ENCODE measurements at regions not wholly inside any gene's neighbourhood (a gene's known extent, or its start where the extent isn't known, plus 50 kb on each side); places are given as distances from the start of the nearest gene placed in this dataset.

GRCh38 chr11:109590782-109591181, 168.8 kb downstream of the C11orf87 start:
- H3K27ac ChIP-seq: no peak overlapping the region
- no peaks in the 10 kb centered on the region for H3K36me3 ChIP-seq
- H3K27me3 ChIP-seq (replicated peaks in 1 of 7): no peaks in the 10 kb centered on the region
- H3K9me3 ChIP-seq: no peaks in the 10 kb centered on the region
- no peaks in the 10 kb centered on the region for H3K4me1 ChIP-seq
- intact Hi-C loops (cut with DNase I; ENCODE audit: low total_unique reads): no loop called here
- H3K4me3 ChIP-seq: no peak overlapping the region
- no peak for DNase-seq
- no peak for TF ChIP-seq POLR2AphosphoS5 (IDR thresholded peaks at IDR 0.05)
- TF ChIP-seq POLR2A (IDR thresholded peaks at IDR 0.05): no peak
- TF ChIP-seq, protein P1, sequence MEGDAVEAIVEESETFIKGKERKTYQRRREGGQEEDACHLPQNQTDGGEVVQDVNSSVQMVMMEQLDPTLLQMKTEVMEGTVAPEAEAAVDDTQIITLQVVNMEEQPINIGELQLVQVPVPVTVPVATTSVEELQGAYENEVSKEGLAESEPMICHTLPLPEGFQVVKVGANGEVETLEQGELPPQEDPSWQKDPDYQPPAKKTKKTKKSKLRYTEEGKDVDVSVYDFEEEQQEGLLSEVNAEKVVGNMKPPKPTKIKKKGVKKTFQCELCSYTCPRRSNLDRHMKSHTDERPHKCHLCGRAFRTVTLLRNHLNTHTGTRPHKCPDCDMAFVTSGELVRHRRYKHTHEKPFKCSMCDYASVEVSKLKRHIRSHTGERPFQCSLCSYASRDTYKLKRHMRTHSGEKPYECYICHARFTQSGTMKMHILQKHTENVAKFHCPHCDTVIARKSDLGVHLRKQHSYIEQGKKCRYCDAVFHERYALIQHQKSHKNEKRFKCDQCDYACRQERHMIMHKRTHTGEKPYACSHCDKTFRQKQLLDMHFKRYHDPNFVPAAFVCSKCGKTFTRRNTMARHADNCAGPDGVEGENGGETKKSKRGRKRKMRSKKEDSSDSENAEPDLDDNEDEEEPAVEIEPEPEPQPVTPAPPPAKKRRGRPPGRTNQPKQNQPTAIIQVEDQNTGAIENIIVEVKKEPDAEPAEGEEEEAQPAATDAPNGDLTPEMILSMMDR (IDR thresholded peaks at IDR 0.05 in 8 of 11, conservative IDR thresholded peaks at IDR 0.05 in 3 of 11): no peak

DNA sequence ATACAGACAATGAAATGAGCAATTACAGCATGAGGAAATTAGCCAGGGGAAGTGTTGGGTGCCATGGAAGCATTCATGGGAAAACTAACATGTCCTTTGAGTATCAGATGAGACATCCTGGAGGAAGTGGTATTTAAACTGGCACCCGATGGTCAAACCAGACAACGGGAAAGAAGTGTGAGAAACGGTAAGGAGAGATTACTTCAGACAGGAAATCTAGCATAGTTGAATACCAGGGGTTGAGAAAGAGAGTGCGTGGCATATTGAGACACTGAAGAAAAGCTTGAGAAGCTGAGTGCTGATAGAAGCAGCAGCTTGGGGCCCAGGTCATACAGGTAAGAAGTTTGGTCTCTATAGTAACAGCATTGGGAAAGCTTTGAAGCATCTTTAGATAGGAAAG, 175.3 kb downstream of the C11orf87 start:
- Histone ChIP-seq H3K9me3 (no peaks in the 10 kb centered on the region), H3K27me3 (replicated peaks in 1 of 7) (no peaks in the 10 kb centered on the region), H3K36me3 (no peaks in the 10 kb centered on the region), H3K4me3 (no peak overlapping the region), H3K27ac (no peak overlapping the region), H3K4me1 (no peaks in the 10 kb centered on the region)
- intact Hi-C loops (cut with DNase I; ENCODE audit: low total_unique reads): no loop called here
- WGBS, 5 donors: 51 to 77% (median 60%) methylated on average over 4 of the region's 4 CpGs
- DNase-seq: no peak
- TF ChIP-seq POLR2A (IDR thresholded peaks at IDR 0.05) (no peak), POLR2AphosphoS5 (IDR thresholded peaks at IDR 0.05) (no peak)
- TF ChIP-seq, protein P1 (IDR thresholded peaks at IDR 0.05 in 8 of 11, conservative IDR thresholded peaks at IDR 0.05 in 3 of 11): no peak

- no peak for DNase-seq
- Histone ChIP-seq H3K9me3 (no peaks in the 10 kb centered on the region), H3K4me1 (no peaks in the 10 kb centered on the region), H3K4me3 (no peak overlapping the region), H3K36me3 (no peaks in the 10 kb centered on the region), H3K27me3 (replicated peaks in 1 of 7) (no peaks in the 10 kb centered on the region), H3K27ac (no peak overlapping the region)
- 62 to 85% (median 77%) methylated on average over 3 of the region's 3 CpGs for WGBS, 5 donors
- TF ChIP-seq POLR2AphosphoS5 (IDR thresholded peaks at IDR 0.05) (no peak), POLR2A (IDR thresholded peaks at IDR 0.05) (no peak)
- TF ChIP-seq, protein P1 (IDR thresholded peaks at IDR 0.05 in 8 of 11, conservative IDR thresholded peaks at IDR 0.05 in 3 of 11): no peak
- intact Hi-C loops (cut with DNase I; ENCODE audit: low total_unique reads): no loop called here
Measured at GRCh38 chr11:109604481-109605400, 182.8 kb downstream of the C11orf87 start.

- intact Hi-C loops (cut with DNase I; ENCODE audit: low total_unique reads): no loop called here
- no peak overlapping the region for H3K4me3 ChIP-seq
Measured at GRCh38 chr11:109606256-109606655, 184.3 kb downstream of the C11orf87 start.

More at GRCh38 chr11:109606256-109606655, 184.3 kb downstream of the C11orf87 start:
- WGBS, 5 donors: 49 to 59% (median 53%) methylated on average over 1 of the region's 1 CpG
- DNase-seq: no peak
- Histone ChIP-seq H3K4me1 (no peaks in the 10 kb centered on the region), H3K9me3 (no peaks in the 10 kb centered on the region), H3K36me3 (no peaks in the 10 kb centered on the region), H3K27me3 (replicated peaks in 1 of 7) (no peaks in the 10 kb centered on the region), H3K27ac (no peak overlapping the region)
- TF ChIP-seq, protein P1 (IDR thresholded peaks at IDR 0.05 in 8 of 11, conservative IDR thresholded peaks at IDR 0.05 in 3 of 11): no peak
- TF ChIP-seq POLR2A (IDR thresholded peaks at IDR 0.05) (no peak), POLR2AphosphoS5 (IDR thresholded peaks at IDR 0.05) (no peak)

Data from spleen (tissue), 11 donors.